ENCODE measurements at regions not wholly inside any gene's neighbourhood (a gene's known extent, or its start where the extent isn't known, plus 50 kb on each side); places are given as distances from the start of the nearest gene placed in this dataset.

- DNase-seq = no peak
These were observed 550.7 kb upstream of the SLIT2 start for GRCh38 chr4:19700992-19701391.

GRCh38 chr4:19698961-19699360, 552.7 kb upstream of the SLIT2 start:
- DNase-seq = no peak

- DNase-seq = no peak
These were observed 556.9 kb upstream of the SLIT2 start for GRCh38 chr4:19694812-19695211.

GRCh38 chr4:19693936-19694570, 557.7 kb upstream of the SLIT2 start:
- DNase-seq = no peak

GRCh38 chr4:19689511-19689910, 562.2 kb upstream of the SLIT2 start:
- DNase-seq = no peak

- no peak for DNase-seq
These were observed 565.2 kb upstream of the SLIT2 start for GRCh38 chr4:19686456-19686855.

- no peak for DNase-seq
These were observed 567.6 kb upstream of the SLIT2 start for GRCh38 chr4:19684084-19684483.

GRCh38 chr4:19683426-19683825, 568.3 kb upstream of the SLIT2 start:
- no peak for DNase-seq

- no peak for DNase-seq
These were observed 574.5 kb upstream of the SLIT2 start for GRCh38 chr4:19677211-19677610.

- no peak for DNase-seq
These were observed 576.4 kb upstream of the SLIT2 start for GRCh38 chr4:19675172-19675811.

- DNase-seq = no peak
These were observed 592.6 kb upstream of the SLIT2 start for GRCh38 chr4:19659101-19659500.

GRCh38 chr4:19657856-19658255, 593.8 kb upstream of the SLIT2 start:
- DNase-seq = no peak

- no peak for DNase-seq
These were observed 596.0 kb upstream of the SLIT2 start for GRCh38 chr4:19655666-19656065.

- no peak for DNase-seq
These were observed 600.5 kb upstream of the SLIT2 start for GRCh38 chr4:19650903-19651864.

- DNase-seq = no peak
These were observed 606.1 kb upstream of the SLIT2 start for GRCh38 chr4:19645589-19645988.

GRCh38 chr4:19636451-19636850, 615.3 kb upstream of the SLIT2 start:
- DNase-seq = no peak

GRCh38 chr4:19631814-19632213, 619.9 kb upstream of the SLIT2 start:
- DNase-seq = no peak

GRCh38 chr4:19623866-19624265, 627.8 kb upstream of the SLIT2 start:
- no peak for DNase-seq

GRCh38 chr4:19615086-19615689, 636.5 kb upstream of the SLIT2 start:
- DNase-seq = no peak

- DNase-seq = no peak
These were observed 637.5 kb upstream of the SLIT2 start for GRCh38 chr4:19614171-19614570.

GRCh38 chr4:19596342-19596741, 655.4 kb upstream of the SLIT2 start:
- DNase-seq = no peak

- DNase-seq = no peak
These were observed 659.3 kb upstream of the SLIT2 start for GRCh38 chr4:19592391-19592790.

All from effector CD4-positive, alpha-beta T cell (primary cell).